Inferior parietal cortex (tissue), 1 donor: ENCODE measurements at regions not wholly inside any gene's neighbourhood (a gene's known extent, or its start where the extent isn't known, plus 50 kb on each side); places are given as distances from the start of the nearest gene placed in this dataset.

ENCODE experiments used
- DNase-seq: peaks from one replicate; pipeline ENCODE4 v3.0.0-alpha.2; 2016; ENCODE audit errors: extremely low spot score

- DNase-seq = no peak
These were observed 434.8 kb upstream of the THBS1 start for GRCh38 chr15:39145854-39146625.

GRCh38 chr15:39149636-39150150, 431.2 kb upstream of the THBS1 start:
- DNase-seq = no peak

GRCh38 chr15:39151545-39151944, 429.3 kb upstream of the THBS1 start:
- DNase-seq = no peak

- DNase-seq = no peak
These were observed 427.7 kb upstream of the THBS1 start for GRCh38 chr15:39153058-39153714.

- peak; percentile 9 for DNase-seq
These were observed 427.2 kb upstream of the THBS1 start for GRCh38 chr15:39153716-39154115.

GRCh38 chr15:39154227-39154638, 426.6 kb upstream of the THBS1 start:
- no peak for DNase-seq

GRCh38 chr15:39154776-39155175, 426.1 kb upstream of the THBS1 start:
- DNase-seq = no peak

- no peak for DNase-seq
These were observed 424.7 kb upstream of the THBS1 start for GRCh38 chr15:39156166-39156565.

GRCh38 chr15:39156646-39157250, 424.1 kb upstream of the THBS1 start:
- DNase-seq = no peak

GRCh38 chr15:39157882-39158281, 423.0 kb upstream of the THBS1 start:
- DNase-seq = no peak

GRCh38 chr15:39159833-39160232, 421.0 kb upstream of the THBS1 start:
- DNase-seq = no peak

GRCh38 chr15:39161096-39161495, 419.8 kb upstream of the THBS1 start:
- DNase-seq = no peak

GRCh38 chr15:39165020-39165706, 415.7 kb upstream of the THBS1 start:
- DNase-seq = no peak

GRCh38 chr15:39167164-39168058, 413.5 kb upstream of the THBS1 start:
- no peak for DNase-seq

GRCh38 chr15:39171944-39172368, 408.9 kb upstream of the THBS1 start:
- DNase-seq = peak; percentile 79

GRCh38 chr15:39172380-39173281, 408.2 kb upstream of the THBS1 start:
- DNase-seq = peak; percentile 40

- DNase-seq = no peak
These were observed 407.5 kb upstream of the THBS1 start for GRCh38 chr15:39173426-39173825.

- no peak for DNase-seq
These were observed 406.5 kb upstream of the THBS1 start for GRCh38 chr15:39174332-39174731.

- no peak for DNase-seq
These were observed 404.8 kb upstream of the THBS1 start for GRCh38 chr15:39176030-39176429.

- no peak for DNase-seq
These were observed 403.3 kb upstream of the THBS1 start for GRCh38 chr15:39177561-39177960.
